ENCODE measurements at regions not wholly inside any gene's neighbourhood (a gene's known extent, or its start where the extent isn't known, plus 50 kb on each side); places are given as distances from the start of the nearest gene placed in this dataset.
A peak's percentile ranks its signal among the peaks of the same experiment; 100 is the strongest.

DNA sequence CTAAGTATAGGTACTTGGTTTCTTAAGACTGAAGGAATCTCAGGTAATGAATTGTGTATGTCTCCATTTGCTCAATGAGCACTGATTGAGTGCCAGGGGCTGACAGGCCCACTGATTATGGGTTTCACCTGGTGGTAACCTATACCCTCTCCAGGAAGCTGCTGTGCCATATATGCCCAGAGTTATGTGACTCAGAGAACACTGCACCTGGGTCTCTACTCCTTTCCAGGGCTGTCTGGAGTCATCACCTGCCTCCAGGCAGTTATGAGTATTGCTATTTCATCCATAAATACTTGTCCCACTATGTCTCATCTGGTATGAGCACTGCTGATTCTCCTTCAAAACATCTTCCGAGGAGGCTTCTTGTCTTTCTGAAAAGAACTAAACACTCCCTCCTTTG, 692.9 kb downstream of the BCL11B start:
- ChIA-PET CTCF (no interaction called here), POLR2A (no interaction called here)
- no peak for TF ChIP-seq NFE2L1 (CRISPR knock-in tag; IDR thresholded peaks at IDR 0.05)
- TF ChIP-seq, protein P1, sequence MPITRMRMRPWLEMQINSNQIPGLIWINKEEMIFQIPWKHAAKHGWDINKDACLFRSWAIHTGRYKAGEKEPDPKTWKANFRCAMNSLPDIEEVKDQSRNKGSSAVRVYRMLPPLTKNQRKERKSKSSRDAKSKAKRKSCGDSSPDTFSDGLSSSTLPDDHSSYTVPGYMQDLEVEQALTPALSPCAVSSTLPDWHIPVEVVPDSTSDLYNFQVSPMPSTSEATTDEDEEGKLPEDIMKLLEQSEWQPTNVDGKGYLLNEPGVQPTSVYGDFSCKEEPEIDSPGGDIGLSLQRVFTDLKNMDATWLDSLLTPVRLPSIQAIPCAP (CRISPR knock-in tag; IDR thresholded peaks at IDR 0.05) = no peak
- no peak for TF ChIP-seq ATF3 (CRISPR knock-in tag; conservative IDR thresholded peaks at IDR 0.05)
- TF ChIP-seq ZNF219 (CRISPR knock-in tag; IDR thresholded peaks at IDR 0.05; ENCODE audit: borderline replicate concordance) = no peak
- TF ChIP-seq FOXP4 (CRISPR knock-in tag; IDR thresholded peaks at IDR 0.05) = no peak
- no peak for TF ChIP-seq IRF2 (CRISPR knock-in tag; IDR thresholded peaks at IDR 0.05; ENCODE audit: borderline replicate concordance, low read depth)
- TF ChIP-seq ZSCAN18 (CRISPR knock-in tag; IDR thresholded peaks at IDR 0.05) = no peak
- Mint-ChIP-seq H3K27ac (no peak overlapping the region), H3K27me3 (ENCODE audit: low read depth) (peaks cover 3% of the 10 kb centered on the region), H3K4me1 (no peaks in the 10 kb centered on the region), H3K9me3 (peaks cover 30% of the 10 kb centered on the region), H3K4me3 (no peak overlapping the region), H3K36me3 (no peaks in the 10 kb centered on the region)
- DNase-seq (ENCODE audit: low spot score) = no peak
- no peak for ATAC-seq

DNA sequence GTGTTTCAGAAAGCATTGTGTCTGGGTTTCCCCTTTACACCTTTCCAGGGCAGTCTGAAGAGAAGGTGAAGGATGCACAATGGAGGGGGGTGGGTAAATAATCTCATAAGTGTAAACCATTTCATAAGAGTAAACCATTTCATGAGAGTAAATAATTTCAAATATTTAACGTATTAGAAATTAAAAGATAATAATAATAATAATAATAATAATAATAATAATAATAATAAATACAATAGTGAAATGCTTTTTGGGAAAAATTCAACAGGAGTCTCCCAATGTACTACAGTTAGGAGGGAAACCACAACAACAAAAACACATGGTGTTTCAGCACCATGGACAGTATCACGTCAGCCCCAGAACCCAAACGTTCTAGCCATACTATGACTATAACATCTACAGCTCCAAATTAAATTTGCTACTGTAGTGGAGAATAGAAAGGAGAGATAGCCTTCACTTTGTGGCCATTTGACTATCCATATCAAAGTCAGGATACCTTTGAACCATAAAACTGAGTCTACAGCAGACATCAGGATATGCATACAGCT, 691.8 kb downstream of the BCL11B start:
- H3K4me1 Mint-ChIP-seq = no peaks in the 10 kb centered on the region
- ChIA-PET POLR2A (interaction anchor here (0.7 kb wide), 1 partner anchor 11 kb away, joined by 4 read pairs; no protein-coding TSS in a partner anchor), CTCF (no interaction called here)

GRCh38 chr14:98582276-98582675, 689.7 kb downstream of the BCL11B start:
- Mint-ChIP-seq H3K9me3 (peaks cover 6% of the 10 kb centered on the region; the same call in 1 of the 2 replicates), H3K27me3 (ENCODE audit: low read depth) (no peaks in the 10 kb centered on the region; the same call in none of the 2 replicates), H3K4me3 (no peak overlapping the region), H3K36me3 (no peaks in the 10 kb centered on the region), H3K27ac (no peak overlapping the region), H3K4me1 (peaks cover 8% of the 10 kb centered on the region)
- no peak for DNase-seq (ENCODE audit: low spot score)
- CTCF ChIA-PET = no interaction called here
- POLR2A ChIA-PET = no interaction called here
- no peak for ATAC-seq
- TF ChIP-seq NFE2L1 (CRISPR knock-in tag; IDR thresholded peaks at IDR 0.05) (no peak), PRRX2 (CRISPR knock-in tag; IDR thresholded peaks at IDR 0.05) (no peak), GTF2I (CRISPR knock-in tag; conservative IDR thresholded peaks at IDR 0.05) (no peak), MYBL2 (CRISPR knock-in tag; IDR thresholded peaks at IDR 0.05) (no peak), ZNF416 (CRISPR knock-in tag; IDR thresholded peaks at IDR 0.05) (no peak), CREB1 (CRISPR knock-in tag; IDR thresholded peaks at IDR 0.05) (no peak)
- TF ChIP-seq, protein P2, sequence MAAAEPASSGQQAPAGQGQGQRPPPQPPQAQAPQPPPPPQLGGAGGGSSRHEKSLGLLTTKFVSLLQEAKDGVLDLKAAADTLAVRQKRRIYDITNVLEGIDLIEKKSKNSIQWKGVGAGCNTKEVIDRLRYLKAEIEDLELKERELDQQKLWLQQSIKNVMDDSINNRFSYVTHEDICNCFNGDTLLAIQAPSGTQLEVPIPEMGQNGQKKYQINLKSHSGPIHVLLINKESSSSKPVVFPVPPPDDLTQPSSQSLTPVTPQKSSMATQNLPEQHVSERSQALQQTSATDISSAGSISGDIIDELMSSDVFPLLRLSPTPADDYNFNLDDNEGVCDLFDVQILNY (CRISPR knock-in tag; IDR thresholded peaks at IDR 0.05) = no peak
- TF ChIP-seq, protein P3, sequence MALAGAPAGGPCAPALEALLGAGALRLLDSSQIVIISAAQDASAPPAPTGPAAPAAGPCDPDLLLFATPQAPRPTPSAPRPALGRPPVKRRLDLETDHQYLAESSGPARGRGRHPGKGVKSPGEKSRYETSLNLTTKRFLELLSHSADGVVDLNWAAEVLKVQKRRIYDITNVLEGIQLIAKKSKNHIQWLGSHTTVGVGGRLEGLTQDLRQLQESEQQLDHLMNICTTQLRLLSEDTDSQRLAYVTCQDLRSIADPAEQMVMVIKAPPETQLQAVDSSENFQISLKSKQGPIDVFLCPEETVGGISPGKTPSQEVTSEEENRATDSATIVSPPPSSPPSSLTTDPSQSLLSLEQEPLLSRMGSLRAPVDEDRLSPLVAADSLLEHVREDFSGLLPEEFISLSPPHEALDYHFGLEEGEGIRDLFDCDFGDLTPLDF (CRISPR knock-in tag; IDR thresholded peaks at IDR 0.05) = no peak

More for the DNA sequence above, 691.8 kb downstream of the BCL11B start:
- no peak for ATAC-seq
- Mint-ChIP-seq H3K27me3 (ENCODE audit: low read depth) (peaks cover 3% of the 10 kb centered on the region), H3K9me3 (peaks cover 19% of the 10 kb centered on the region), H3K27ac (no peak overlapping the region), H3K36me3 (no peaks in the 10 kb centered on the region), H3K4me3 (no peak overlapping the region)
- TF ChIP-seq HMGA2 (CRISPR knock-in tag; IDR thresholded peaks at IDR 0.05) = peak; percentile 91
- TF ChIP-seq OVOL2 (CRISPR knock-in tag; IDR thresholded peaks at IDR 0.05; ENCODE audit: borderline replicate concordance) = no peak
- TF ChIP-seq, protein P4, sequence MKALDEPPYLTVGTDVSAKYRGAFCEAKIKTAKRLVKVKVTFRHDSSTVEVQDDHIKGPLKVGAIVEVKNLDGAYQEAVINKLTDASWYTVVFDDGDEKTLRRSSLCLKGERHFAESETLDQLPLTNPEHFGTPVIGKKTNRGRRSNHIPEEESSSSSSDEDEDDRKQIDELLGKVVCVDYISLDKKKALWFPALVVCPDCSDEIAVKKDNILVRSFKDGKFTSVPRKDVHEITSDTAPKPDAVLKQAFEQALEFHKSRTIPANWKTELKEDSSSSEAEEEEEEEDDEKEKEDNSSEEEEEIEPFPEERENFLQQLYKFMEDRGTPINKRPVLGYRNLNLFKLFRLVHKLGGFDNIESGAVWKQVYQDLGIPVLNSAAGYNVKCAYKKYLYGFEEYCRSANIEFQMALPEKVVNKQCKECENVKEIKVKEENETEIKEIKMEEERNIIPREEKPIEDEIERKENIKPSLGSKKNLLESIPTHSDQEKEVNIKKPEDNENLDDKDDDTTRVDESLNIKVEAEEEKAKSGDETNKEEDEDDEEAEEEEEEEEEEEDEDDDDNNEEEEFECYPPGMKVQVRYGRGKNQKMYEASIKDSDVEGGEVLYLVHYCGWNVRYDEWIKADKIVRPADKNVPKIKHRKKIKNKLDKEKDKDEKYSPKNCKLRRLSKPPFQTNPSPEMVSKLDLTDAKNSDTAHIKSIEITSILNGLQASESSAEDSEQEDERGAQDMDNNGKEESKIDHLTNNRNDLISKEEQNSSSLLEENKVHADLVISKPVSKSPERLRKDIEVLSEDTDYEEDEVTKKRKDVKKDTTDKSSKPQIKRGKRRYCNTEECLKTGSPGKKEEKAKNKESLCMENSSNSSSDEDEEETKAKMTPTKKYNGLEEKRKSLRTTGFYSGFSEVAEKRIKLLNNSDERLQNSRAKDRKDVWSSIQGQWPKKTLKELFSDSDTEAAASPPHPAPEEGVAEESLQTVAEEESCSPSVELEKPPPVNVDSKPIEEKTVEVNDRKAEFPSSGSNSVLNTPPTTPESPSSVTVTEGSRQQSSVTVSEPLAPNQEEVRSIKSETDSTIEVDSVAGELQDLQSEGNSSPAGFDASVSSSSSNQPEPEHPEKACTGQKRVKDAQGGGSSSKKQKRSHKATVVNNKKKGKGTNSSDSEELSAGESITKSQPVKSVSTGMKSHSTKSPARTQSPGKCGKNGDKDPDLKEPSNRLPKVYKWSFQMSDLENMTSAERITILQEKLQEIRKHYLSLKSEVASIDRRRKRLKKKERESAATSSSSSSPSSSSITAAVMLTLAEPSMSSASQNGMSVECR (CRISPR knock-in tag; IDR thresholded peaks at IDR 0.05; ENCODE audit: borderline replicate concordance) = no peak
- no peak for TF ChIP-seq NFATC4 (CRISPR knock-in tag; IDR thresholded peaks at IDR 0.05)
- TF ChIP-seq ZNF138 (CRISPR knock-in tag; conservative IDR thresholded peaks at IDR 0.05) = no peak
- TF ChIP-seq FOXK1 (CRISPR knock-in tag; IDR thresholded peaks at IDR 0.05) = 0 out of 2 replicates have a peak, but pooled peaks have one; percentile 23
- DNase-seq (ENCODE audit: low spot score) = no peak

All from WTC11 (cell line).